Osteocyte (in vitro differentiated cells): ENCODE measurements at regions not wholly inside any gene's neighbourhood (a gene's known extent, or its start where the extent isn't known, plus 50 kb on each side); places are given as distances from the start of the nearest gene placed in this dataset.

Source experiments
- DNase-seq: peaks from one replicate; pipeline ENCODE4 v3.0.0; 2021; ENCODE audit warnings: mixed read lengths; ENCODE audit not compliant: unreplicated experiment; ENCODE audit errors: extremely low spot score
- H3K27ac Mint-ChIP-seq: one replicate; pipeline ENCODE4 v1.8.0; 2021; ENCODE audit warnings: mild to moderate bottlenecking, mixed read lengths; ENCODE audit not compliant: unreplicated experiment
- H3K27me3 Mint-ChIP-seq: one replicate; pipeline ENCODE4 v1.8.0; 2021; ENCODE audit warnings: mixed read lengths; ENCODE audit not compliant: unreplicated experiment
- H3K36me3 Mint-ChIP-seq: one replicate; pipeline ENCODE4 v1.8.0; 2021; ENCODE audit warnings: mixed read lengths; ENCODE audit not compliant: unreplicated experiment
- H3K4me1 Mint-ChIP-seq: one replicate; pipeline ENCODE4 v1.8.0; 2021; ENCODE audit warnings: mixed read lengths; ENCODE audit not compliant: unreplicated experiment
- H3K4me3 Mint-ChIP-seq: one replicate; pipeline ENCODE4 v1.8.0; 2021; ENCODE audit warnings: mild to moderate bottlenecking, moderate library complexity, mixed read lengths; ENCODE audit not compliant: unreplicated experiment
- H3K9me3 Mint-ChIP-seq: one replicate; pipeline ENCODE4 v1.8.0; 2021; ENCODE audit warnings: mixed read lengths; ENCODE audit not compliant: unreplicated experiment
- CTCF ChIP-seq: fragments of 200-600 bp; sonication (generic); IDR thresholded peaks from 2 replicates; pipeline ENCODE4 v1.5.0; 2021; ENCODE audit warnings: antibody characterized with exemption, mild to moderate bottlenecking, moderate library complexity

- no peak for DNase-seq
- H3K27me3 Mint-ChIP-seq: no peaks in the 10 kb centered on the region
- no peak overlapping the region for H3K4me3 Mint-ChIP-seq
- H3K36me3 Mint-ChIP-seq: no peaks in the 10 kb centered on the region
- H3K9me3 Mint-ChIP-seq: peaks cover 3% of the 10 kb centered on the region
- TF ChIP-seq CTCF: no peak
- peaks cover 2% of the 10 kb centered on the region for H3K4me1 Mint-ChIP-seq
- H3K27ac Mint-ChIP-seq: no peak overlapping the region
Observed at GRCh38 chr4:93982255-93982654, 153.7 kb downstream of the ATOH1 start.

GRCh38 chr4:93983140-93983539 lies 154.6 kb downstream of the ATOH1 start:
- no peaks in the 10 kb centered on the region for H3K36me3 Mint-ChIP-seq
- H3K27me3 Mint-ChIP-seq: no peaks in the 10 kb centered on the region
- H3K4me1 Mint-ChIP-seq: peaks cover 2% of the 10 kb centered on the region

GRCh38 chr4:93994175-93994994 lies 165.8 kb downstream of the ATOH1 start:
- Mint-ChIP-seq H3K4me1 (peaks cover 4% of the 10 kb centered on the region), H3K4me3 (no peak overlapping the region), H3K27ac (no peak overlapping the region), H3K9me3 (no peaks in the 10 kb centered on the region), H3K36me3 (no peaks in the 10 kb centered on the region), H3K27me3 (peaks cover 10% of the 10 kb centered on the region)
- DNase-seq: no peak
- TF ChIP-seq CTCF: no peak

More at GRCh38 chr4:93983140-93983539, 154.6 kb downstream of the ATOH1 start:
- H3K4me3 Mint-ChIP-seq: no peak overlapping the region
- peaks cover 3% of the 10 kb centered on the region for H3K9me3 Mint-ChIP-seq
- DNase-seq: no peak
- no peak for TF ChIP-seq CTCF
- H3K27ac Mint-ChIP-seq: no peak overlapping the region

- Mint-ChIP-seq H3K4me3 (no peak overlapping the region), H3K36me3 (no peaks in the 10 kb centered on the region), H3K27me3 (peaks cover 6% of the 10 kb centered on the region), H3K9me3 (no peaks in the 10 kb centered on the region), H3K4me1 (no peaks in the 10 kb centered on the region), H3K27ac (no peak overlapping the region)
- DNase-seq: no peak
- TF ChIP-seq CTCF: no peak
Observed at GRCh38 chr4:93996895-93997294, 168.3 kb downstream of the ATOH1 start.

- Mint-ChIP-seq H3K4me3 (no peak overlapping the region), H3K36me3 (no peaks in the 10 kb centered on the region), H3K27me3 (peaks cover 12% of the 10 kb centered on the region), H3K9me3 (no peaks in the 10 kb centered on the region), H3K27ac (no peak overlapping the region), H3K4me1 (no peaks in the 10 kb centered on the region)
- DNase-seq: no peak
- TF ChIP-seq CTCF: no peak
Observed at GRCh38 chr4:94000559-94000958, 172.0 kb downstream of the ATOH1 start.
